ENCODE measurements at regions not wholly inside any gene's neighbourhood (a gene's known extent, or its start where the extent isn't known, plus 50 kb on each side); places are given as distances from the start of the nearest gene placed in this dataset.
"Not testable (repeated sequence)": the region's sequence is repeated elsewhere in the genome, so short reads cannot be mapped to it uniquely, and the experiment has no call there.

DNA sequence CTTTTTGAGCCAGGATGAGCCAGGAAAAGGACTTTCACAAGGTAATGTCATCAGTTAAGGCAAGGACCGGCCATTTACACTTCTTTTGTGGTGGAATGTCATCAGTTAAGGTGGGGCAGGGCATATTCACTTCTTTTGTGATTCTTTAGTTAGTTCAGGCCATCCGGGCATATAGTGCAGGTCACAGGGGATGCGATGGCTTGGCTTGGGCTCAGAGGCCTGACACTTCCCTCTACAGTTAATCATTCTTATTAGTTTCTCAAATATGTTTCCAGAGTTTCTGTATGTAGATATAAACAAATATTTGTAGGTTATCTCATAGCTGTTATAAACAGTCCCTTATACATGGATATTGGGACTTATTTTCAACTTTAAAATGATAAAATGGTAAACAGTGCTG is 326.5 kb downstream of the PCDH11X start:
- not testable (repeated sequence) for TF ChIP-seq EP300, POLR2A (IDR thresholded peaks at IDR 0.05)
- TF ChIP-seq, protein P1, sequence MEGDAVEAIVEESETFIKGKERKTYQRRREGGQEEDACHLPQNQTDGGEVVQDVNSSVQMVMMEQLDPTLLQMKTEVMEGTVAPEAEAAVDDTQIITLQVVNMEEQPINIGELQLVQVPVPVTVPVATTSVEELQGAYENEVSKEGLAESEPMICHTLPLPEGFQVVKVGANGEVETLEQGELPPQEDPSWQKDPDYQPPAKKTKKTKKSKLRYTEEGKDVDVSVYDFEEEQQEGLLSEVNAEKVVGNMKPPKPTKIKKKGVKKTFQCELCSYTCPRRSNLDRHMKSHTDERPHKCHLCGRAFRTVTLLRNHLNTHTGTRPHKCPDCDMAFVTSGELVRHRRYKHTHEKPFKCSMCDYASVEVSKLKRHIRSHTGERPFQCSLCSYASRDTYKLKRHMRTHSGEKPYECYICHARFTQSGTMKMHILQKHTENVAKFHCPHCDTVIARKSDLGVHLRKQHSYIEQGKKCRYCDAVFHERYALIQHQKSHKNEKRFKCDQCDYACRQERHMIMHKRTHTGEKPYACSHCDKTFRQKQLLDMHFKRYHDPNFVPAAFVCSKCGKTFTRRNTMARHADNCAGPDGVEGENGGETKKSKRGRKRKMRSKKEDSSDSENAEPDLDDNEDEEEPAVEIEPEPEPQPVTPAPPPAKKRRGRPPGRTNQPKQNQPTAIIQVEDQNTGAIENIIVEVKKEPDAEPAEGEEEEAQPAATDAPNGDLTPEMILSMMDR (IDR thresholded peaks at IDR 0.05) = not testable (repeated sequence)

Data from tibial nerve (tissue), 4 donors.